IMR-90 (cell line): ENCODE measurements at regions not wholly inside any gene's neighbourhood (a gene's known extent, or its start where the extent isn't known, plus 50 kb on each side); places are given as distances from the start of the nearest gene placed in this dataset.

Experiments used
- ATAC-seq: fragments of 200-7000 bp; cut with Tn5 transposase; 2 replicates; pipeline ENCODE4 v1.9.1; 2020; ENCODE audit warnings: low read depth, mild to moderate bottlenecking, moderate library complexity
- BruUV-seq: library from RNA; stranded (reverse); fragments of 400-500 nt; replicated peaks from 2 replicates; lab custom pipeline; 2021; lab: Mats Ljungman, UMichigan
- CTCF ChIA-PET: fragments of 300-600 bp; formaldehyde crosslinking; extraction: SDS; loops from one replicate; lab custom pipeline; 2021; ENCODE audit warnings: antibody characterized with exemption; lab: Yijun Ruan, JAX
- POLR2A ChIA-PET: fragments of 300-600 bp; sonication (Branson Sonifier 250); formaldehyde crosslinking; loops from one replicate; lab custom pipeline; 2022; ENCODE audit warnings: antibody characterized with exemption; ENCODE audit not compliant: unreplicated experiment; lab: Charles Lee
- DNase-seq: peaks from one replicate; pipeline ENCODE4 v3.0.0; 2013
- H2AFZ ChIP-seq: replicated peaks from 2 replicates; pipeline ENCODE3; 2013; ENCODE audit warnings: low read length, mild to moderate bottlenecking; ENCODE audit not compliant: poor library complexity
- H2AK5ac ChIP-seq: 2 replicates; pipeline ENCODE4 v1.6.1; 2013; ENCODE audit warnings: low read depth, low read length, inconsistent platforms
- H2AK9ac ChIP-seq: replicated peaks from 2 replicates; pipeline ENCODE3; 2013; ENCODE audit warnings: mild to moderate bottlenecking, low read depth, low read length, moderate library complexity; ENCODE audit not compliant: poor library complexity
- H2BK120ac ChIP-seq: 2 replicates; pipeline ENCODE4 v1.6.1; 2013; ENCODE audit warnings: low read depth, low read length, inconsistent platforms
- H2BK15ac ChIP-seq: 3 replicates; pipeline ENCODE4 v1.6.1; 2013; ENCODE audit warnings: low read depth, low read length, inconsistent platforms
- H2BK20ac ChIP-seq: 2 replicates; pipeline ENCODE4 v1.6.1; 2013; ENCODE audit warnings: low read depth, mild to moderate bottlenecking, inconsistent platforms, low read length, moderate library complexity
- H2BK5ac ChIP-seq: 2 replicates; pipeline ENCODE4 v1.6.1; 2013; ENCODE audit warnings: mild to moderate bottlenecking, low read depth, low read length, inconsistent platforms; ENCODE audit not compliant: poor library complexity, severe bottlenecking
- H3K14ac ChIP-seq: replicated peaks from 2 replicates; pipeline ENCODE4 v1.6.1; 2013; ENCODE audit warnings: low read depth, low read length, inconsistent platforms
- H3K18ac ChIP-seq: 2 replicates; pipeline ENCODE4 v1.6.1; 2013; ENCODE audit warnings: low read depth, low read length, control low read depth
- H3K23ac ChIP-seq: 2 replicates; pipeline ENCODE4 v1.6.1; 2013; ENCODE audit warnings: low read depth, low read length, inconsistent platforms
- H3K27ac ChIP-seq: 2 replicates; pipeline ENCODE4 v1.5.1; 2013; ENCODE audit warnings: mild to moderate bottlenecking, control low read depth, low read length; ENCODE audit not compliant: insufficient read depth
- H3K27me3 ChIP-seq: 2 replicates; pipeline ENCODE4 v1.6.1; 2013; ENCODE audit warnings: low read length; ENCODE audit not compliant: control insufficient read depth, insufficient read depth
- H3K36me3 ChIP-seq: 2 replicates; pipeline ENCODE4 v1.6.1; 2013; ENCODE audit warnings: low read length, mixed read lengths; ENCODE audit not compliant: control insufficient read depth, insufficient read depth
- H3K4ac ChIP-seq: 2 replicates; pipeline ENCODE4 v1.6.1; 2013; ENCODE audit warnings: low read depth, low read length, inconsistent platforms
- H3K4me1 ChIP-seq: 2 replicates; pipeline ENCODE4 v1.6.1; 2013; ENCODE audit warnings: low read length, mixed read lengths; ENCODE audit not compliant: control insufficient read depth, insufficient read depth
- H3K4me2 ChIP-seq: 2 replicates; pipeline ENCODE4 v1.6.1; 2013; ENCODE audit warnings: low read depth, mild to moderate bottlenecking, control low read depth, low read length, moderate library complexity
- H3K4me3 ChIP-seq: 2 replicates; pipeline ENCODE4 v1.5.1; 2013; ENCODE audit warnings: low read depth, mild to moderate bottlenecking, control low read depth, low read length, moderate library complexity; ENCODE audit not compliant: insufficient read depth
- H3K56ac ChIP-seq: 2 replicates; pipeline ENCODE4 v1.6.1; 2013; ENCODE audit warnings: low read length, inconsistent platforms; ENCODE audit not compliant: insufficient read depth; ENCODE audit errors: extremely low read depth
- H3K79me1 ChIP-seq, 2 experiments: 2 replicates each; pipeline ENCODE4 v1.6.1; 2013; ENCODE audit warnings: low read length in 2 of 2, inconsistent platforms in 1 of 2, low read depth in 1 of 2
- H3K9ac ChIP-seq: 2 replicates; pipeline ENCODE4 v1.6.1; 2013; ENCODE audit warnings: low read depth, low read length, control low read depth
- H3K9me1 ChIP-seq: 2 replicates; pipeline ENCODE4 v1.6.1; 2013; ENCODE audit warnings: low read length, inconsistent platforms; ENCODE audit not compliant: insufficient read depth
- H3K9me3 ChIP-seq: 2 replicates; pipeline ENCODE4 v1.6.1; 2013; ENCODE audit warnings: low read length; ENCODE audit not compliant: control insufficient read depth, insufficient read depth
- H4K20me1 ChIP-seq: 2 replicates; pipeline ENCODE4 v1.6.1; 2013; ENCODE audit warnings: low read length, inconsistent platforms; ENCODE audit not compliant: insufficient read depth
- H4K5ac ChIP-seq: 2 replicates; pipeline ENCODE4 v1.6.1; 2013; ENCODE audit warnings: mild to moderate bottlenecking, low read depth, low read length, control low read depth
- H4K8ac ChIP-seq, 2 experiments: 2 replicates each; pipeline ENCODE4 v1.6.1; 2013; ENCODE audit warnings: low read depth in 2 of 2, low read length in 2 of 2, control low read depth in 1 of 2, inconsistent platforms in 1 of 2
- H4K91ac ChIP-seq: 2 replicates; pipeline ENCODE4 v1.6.1; 2013; ENCODE audit warnings: low read depth, low read length, inconsistent platforms; ENCODE audit not compliant: insufficient read depth
- FOS ChIP-seq: fragments of 150-350 bp; IDR thresholded peaks from 2 replicates; pipeline ENCODE4 v1.6.1; 2016; ENCODE audit warnings: low read depth, low read length
- MAFK ChIP-seq: IDR thresholded peaks from 2 replicates; pipeline ENCODE4 v1.6.1; 2012; ENCODE audit warnings: low read depth, low read length, improper control_type of control experiment
- MXI1 ChIP-seq: IDR thresholded peaks from 2 replicates; pipeline ENCODE4 v1.6.1; 2012; ENCODE audit warnings: low read depth, mild to moderate bottlenecking, low read length, moderate library complexity, borderline replicate concordance
- WGBS, 2 experiments: methylation state at CpG; one replicate each; pipeline versions ENCODE4 v1.1.5 to v1.1.7; 2013; ENCODE audit warnings: missing lambda C conversion rate in 2 of 2; ENCODE audit not compliant: insufficient read length in 1 of 2; ENCODE audit errors: extremely low coverage in 2 of 2; 5-methylcytosine and 5-hydroxymethylcytosine counted together
- dilution Hi-C: fragments of 300-500 bp; cut with HindIII; formaldehyde crosslinking; loops from one replicate; pipeline ENCODE4 v1.14.3; 2018; ENCODE audit warnings: low sequenced_read_pairs; ENCODE audit not compliant: unreplicated experiment
- in situ Hi-C: fragments of 300-500 bp; cut with MboI; formaldehyde crosslinking; loops from 3 replicates; pipeline ENCODE4 v1.14.3; 2019; ENCODE audit warnings: low sequenced_read_pairs, inconsistent platforms, mixed read lengths
- intact Hi-C: fragments of 100-400 bp; cut with micrococcal nuclease; formaldehyde crosslinking; loops from 2 replicates; pipeline ENCODE4 v1.10.0; 2022
- TF ChIP-seq, protein P1 (sequence below): fragments of 150-350 bp; IDR thresholded peaks from 2 replicates; pipeline ENCODE4 v1.6.1; 2017; ENCODE audit warnings: mild to moderate bottlenecking, antibody characterized with exemption, low read length, low read depth
- TF ChIP-seq, protein P2 (sequence below): conservative IDR thresholded peaks from 2 replicates; pipeline ENCODE4 v1.5.1; 2012; ENCODE audit warnings: mild to moderate bottlenecking, low read depth, low read length, improper control_type of control experiment

DNA sequence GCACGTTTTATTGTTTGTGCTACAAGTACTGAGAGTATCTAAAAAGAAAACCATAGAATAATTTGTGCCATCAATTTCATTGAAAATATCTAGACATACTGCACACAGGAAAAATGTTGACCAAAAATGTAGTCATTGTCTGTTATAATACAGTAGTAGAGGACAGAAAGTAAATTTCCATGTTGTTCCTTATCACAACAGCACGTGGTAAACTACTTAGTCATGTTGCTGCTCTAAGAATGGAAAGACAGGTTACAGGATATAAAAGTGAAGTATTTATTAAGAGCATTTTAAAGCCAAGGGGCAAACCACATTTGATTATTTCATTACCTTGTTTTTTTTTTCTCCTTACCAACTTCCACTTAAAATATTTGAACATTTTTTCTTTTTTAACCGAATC is 89.0 kb upstream of the CEP85L start:
- no peak overlapping the region for H3K4me2 ChIP-seq
- no peak overlapping the region for H2BK15ac ChIP-seq
- TF ChIP-seq, protein P1, sequence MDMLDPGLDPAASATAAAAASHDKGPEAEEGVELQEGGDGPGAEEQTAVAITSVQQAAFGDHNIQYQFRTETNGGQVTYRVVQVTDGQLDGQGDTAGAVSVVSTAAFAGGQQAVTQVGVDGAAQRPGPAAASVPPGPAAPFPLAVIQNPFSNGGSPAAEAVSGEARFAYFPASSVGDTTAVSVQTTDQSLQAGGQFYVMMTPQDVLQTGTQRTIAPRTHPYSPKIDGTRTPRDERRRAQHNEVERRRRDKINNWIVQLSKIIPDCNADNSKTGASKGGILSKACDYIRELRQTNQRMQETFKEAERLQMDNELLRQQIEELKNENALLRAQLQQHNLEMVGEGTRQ = peak; percentile 66; the same call in 1 of the 2 replicates
- TF ChIP-seq FOS (no peak), MAFK (no peak), MXI1 (no peak)
- TF ChIP-seq, protein P2, sequence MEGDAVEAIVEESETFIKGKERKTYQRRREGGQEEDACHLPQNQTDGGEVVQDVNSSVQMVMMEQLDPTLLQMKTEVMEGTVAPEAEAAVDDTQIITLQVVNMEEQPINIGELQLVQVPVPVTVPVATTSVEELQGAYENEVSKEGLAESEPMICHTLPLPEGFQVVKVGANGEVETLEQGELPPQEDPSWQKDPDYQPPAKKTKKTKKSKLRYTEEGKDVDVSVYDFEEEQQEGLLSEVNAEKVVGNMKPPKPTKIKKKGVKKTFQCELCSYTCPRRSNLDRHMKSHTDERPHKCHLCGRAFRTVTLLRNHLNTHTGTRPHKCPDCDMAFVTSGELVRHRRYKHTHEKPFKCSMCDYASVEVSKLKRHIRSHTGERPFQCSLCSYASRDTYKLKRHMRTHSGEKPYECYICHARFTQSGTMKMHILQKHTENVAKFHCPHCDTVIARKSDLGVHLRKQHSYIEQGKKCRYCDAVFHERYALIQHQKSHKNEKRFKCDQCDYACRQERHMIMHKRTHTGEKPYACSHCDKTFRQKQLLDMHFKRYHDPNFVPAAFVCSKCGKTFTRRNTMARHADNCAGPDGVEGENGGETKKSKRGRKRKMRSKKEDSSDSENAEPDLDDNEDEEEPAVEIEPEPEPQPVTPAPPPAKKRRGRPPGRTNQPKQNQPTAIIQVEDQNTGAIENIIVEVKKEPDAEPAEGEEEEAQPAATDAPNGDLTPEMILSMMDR = no peak
- H3K27me3 ChIP-seq = peaks cover 6% of the 10 kb centered on the region; the same call in 1 of the 2 replicates
- DNase-seq (peak; percentile 34), ATAC-seq (no peak)
- H4K91ac ChIP-seq = no peak overlapping the region
- dilution Hi-C loops (no loop called here), intact Hi-C loops (no loop called here), in situ Hi-C loops (no loop called here)
- H2AK9ac ChIP-seq = no peak overlapping the region
- no peak overlapping the region for H3K56ac ChIP-seq
- no peak overlapping the region for H3K14ac ChIP-seq
- no peak overlapping the region for H3K4ac ChIP-seq
- no peak overlapping the region for H3K18ac ChIP-seq
- H2BK120ac ChIP-seq = no peak overlapping the region
- peaks cover 9% of the 10 kb centered on the region for H3K9me1 ChIP-seq
- no peak overlapping the region for H3K27ac ChIP-seq
- no peak overlapping the region for H4K8ac ChIP-seq
- no peaks in the 10 kb centered on the region for H3K36me3 ChIP-seq
- no peak overlapping the region for H2BK5ac ChIP-seq
- no peak overlapping the region for H2AK5ac ChIP-seq
- no peak overlapping the region for H2AFZ ChIP-seq
- H4K20me1 ChIP-seq = no peaks in the 10 kb centered on the region
- H3K9me3 ChIP-seq = no peaks in the 10 kb centered on the region
- H4K5ac ChIP-seq = no peak overlapping the region
- ChIA-PET POLR2A (no interaction called here), CTCF (no interaction called here)
- H3K9ac ChIP-seq = no peak overlapping the region
- peaks cover 6% of the 10 kb centered on the region for H3K4me1 ChIP-seq
- BruUV-seq = no TSS peak
- no peaks in the 10 kb centered on the region for H3K79me1 ChIP-seq
- 100% methylated on average over 1 of the region's 3 CpGs; no CpG with 5 or more reads in 1 of the 2 experiments for WGBS, 2 experiments
- no peak overlapping the region for H3K23ac ChIP-seq
- H2BK20ac ChIP-seq = no peak overlapping the region
- no peak overlapping the region for H3K4me3 ChIP-seq
